ENCODE measurements at regions not wholly inside any gene's neighbourhood (a gene's known extent, or its start where the extent isn't known, plus 50 kb on each side); places are given as distances from the start of the nearest gene placed in this dataset.

DNA sequence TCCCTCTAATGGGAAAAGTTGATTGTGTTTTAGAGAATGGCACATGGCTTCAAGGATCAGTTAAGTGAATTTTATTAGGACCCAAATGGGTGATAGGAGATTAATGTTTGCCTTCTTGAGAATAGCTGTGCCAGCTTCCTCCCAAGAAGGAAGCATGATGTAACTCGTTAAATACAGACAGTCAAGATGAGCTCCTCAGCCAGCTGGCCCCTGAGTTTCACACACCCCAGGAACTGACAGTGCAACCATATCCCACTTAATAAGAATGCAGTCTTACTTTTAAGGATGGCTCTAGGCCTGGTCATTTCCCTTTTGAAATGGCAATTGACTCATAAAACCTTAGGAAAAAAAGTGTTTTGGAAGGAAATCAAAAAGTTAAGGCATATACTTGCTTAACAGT lies 472.8 kb upstream of the KCNMB2 start:
- H3K4me3 ChIP-seq (ENCODE audit: low read depth, low read length), result no peak overlapping the region
- TF ChIP-seq, protein P1, sequence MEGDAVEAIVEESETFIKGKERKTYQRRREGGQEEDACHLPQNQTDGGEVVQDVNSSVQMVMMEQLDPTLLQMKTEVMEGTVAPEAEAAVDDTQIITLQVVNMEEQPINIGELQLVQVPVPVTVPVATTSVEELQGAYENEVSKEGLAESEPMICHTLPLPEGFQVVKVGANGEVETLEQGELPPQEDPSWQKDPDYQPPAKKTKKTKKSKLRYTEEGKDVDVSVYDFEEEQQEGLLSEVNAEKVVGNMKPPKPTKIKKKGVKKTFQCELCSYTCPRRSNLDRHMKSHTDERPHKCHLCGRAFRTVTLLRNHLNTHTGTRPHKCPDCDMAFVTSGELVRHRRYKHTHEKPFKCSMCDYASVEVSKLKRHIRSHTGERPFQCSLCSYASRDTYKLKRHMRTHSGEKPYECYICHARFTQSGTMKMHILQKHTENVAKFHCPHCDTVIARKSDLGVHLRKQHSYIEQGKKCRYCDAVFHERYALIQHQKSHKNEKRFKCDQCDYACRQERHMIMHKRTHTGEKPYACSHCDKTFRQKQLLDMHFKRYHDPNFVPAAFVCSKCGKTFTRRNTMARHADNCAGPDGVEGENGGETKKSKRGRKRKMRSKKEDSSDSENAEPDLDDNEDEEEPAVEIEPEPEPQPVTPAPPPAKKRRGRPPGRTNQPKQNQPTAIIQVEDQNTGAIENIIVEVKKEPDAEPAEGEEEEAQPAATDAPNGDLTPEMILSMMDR (IDR thresholded peaks at IDR 0.05; ENCODE audit: low read depth, low read length), result no peak

DNA sequence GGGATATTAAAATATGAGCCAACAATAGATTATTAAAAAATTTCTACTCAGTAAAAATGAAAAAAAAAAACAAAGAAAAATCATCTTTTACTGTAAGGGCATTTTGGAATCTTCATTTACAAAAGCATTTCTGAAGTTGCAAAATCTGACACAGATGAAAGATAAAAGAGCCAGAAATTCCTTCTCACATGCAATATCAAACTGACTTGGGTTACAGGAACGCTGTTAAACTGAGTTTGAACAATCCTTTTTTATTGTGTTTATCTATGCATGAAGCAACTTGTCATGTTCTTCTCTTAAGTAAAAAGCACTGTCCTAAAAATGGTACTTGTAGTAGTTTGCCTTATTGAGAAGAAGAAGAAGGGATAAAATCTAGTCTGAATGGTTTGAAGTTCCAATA lies 468.5 kb upstream of the KCNMB2 start:
- TF ChIP-seq, protein P1 (IDR thresholded peaks at IDR 0.05; ENCODE audit: low read depth, low read length), result no peak
- no peak overlapping the region for H3K4me3 ChIP-seq (ENCODE audit: low read depth, low read length)

DNA sequence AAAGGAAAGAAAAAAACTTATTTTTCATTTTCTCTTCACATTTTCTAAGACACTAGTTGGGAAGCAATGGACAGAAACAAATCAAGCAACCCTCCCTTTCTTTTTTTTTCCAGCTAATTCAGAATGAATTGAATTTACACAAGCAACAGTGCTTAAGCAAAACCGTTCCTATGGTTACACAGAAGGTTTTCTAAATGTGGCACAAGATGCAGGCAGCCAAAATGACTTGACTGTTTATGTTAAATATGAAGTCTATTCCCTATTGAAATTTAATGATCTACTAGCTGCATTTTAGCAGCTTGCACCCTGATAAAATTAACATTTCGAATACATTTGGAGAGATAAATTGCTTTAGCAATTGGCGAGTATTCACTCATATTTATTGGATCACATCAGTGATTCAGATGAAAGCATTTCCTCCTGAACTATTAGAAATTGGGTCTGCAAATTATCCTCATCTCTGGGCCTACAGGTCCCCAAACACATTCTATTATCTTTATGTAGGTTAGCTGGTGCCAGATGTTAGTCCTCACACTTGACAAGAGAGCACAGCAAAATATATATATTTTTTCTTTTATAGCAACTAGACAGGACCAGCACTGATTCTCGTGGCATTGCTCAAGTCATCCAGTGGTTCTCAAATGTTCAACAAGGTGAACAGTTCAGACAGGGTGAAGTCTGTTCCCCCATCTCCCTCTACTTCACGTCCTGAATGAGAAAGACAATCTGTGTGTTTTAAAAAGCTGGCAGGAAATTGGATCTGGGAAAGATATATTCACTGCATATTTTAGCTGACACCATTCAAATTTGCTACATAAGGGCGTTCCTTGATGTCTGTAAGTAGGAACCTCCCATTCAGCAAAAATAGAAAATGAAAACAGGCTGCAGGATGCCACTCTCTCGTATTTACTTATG lies 463.6 kb upstream of the KCNMB2 start:
- TF ChIP-seq, protein P1 (IDR thresholded peaks at IDR 0.05; ENCODE audit: low read depth, low read length), result no peak
- no peak overlapping the region for H3K4me3 ChIP-seq (ENCODE audit: low read depth, low read length)

DNA sequence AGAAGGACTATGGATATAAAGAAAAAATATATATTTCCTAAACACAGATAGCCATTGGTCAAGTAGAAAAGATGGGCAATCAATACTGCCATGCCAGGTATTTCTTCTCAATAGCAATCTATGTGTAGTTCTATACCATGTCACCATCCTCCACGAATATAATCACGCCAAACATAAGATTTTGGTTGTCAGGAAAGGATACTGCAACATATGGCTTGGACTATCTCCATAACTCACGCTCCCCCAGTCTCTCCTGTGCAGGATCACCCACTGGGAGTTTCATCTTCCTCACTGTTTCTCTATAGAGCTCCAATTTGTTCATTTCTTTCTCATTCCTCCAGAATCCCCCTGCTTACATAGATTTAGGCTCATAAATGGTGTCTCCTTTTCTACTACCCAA lies 462.9 kb upstream of the KCNMB2 start:
- TF ChIP-seq, protein P1 (IDR thresholded peaks at IDR 0.05; ENCODE audit: low read depth, low read length), result no peak

DNA sequence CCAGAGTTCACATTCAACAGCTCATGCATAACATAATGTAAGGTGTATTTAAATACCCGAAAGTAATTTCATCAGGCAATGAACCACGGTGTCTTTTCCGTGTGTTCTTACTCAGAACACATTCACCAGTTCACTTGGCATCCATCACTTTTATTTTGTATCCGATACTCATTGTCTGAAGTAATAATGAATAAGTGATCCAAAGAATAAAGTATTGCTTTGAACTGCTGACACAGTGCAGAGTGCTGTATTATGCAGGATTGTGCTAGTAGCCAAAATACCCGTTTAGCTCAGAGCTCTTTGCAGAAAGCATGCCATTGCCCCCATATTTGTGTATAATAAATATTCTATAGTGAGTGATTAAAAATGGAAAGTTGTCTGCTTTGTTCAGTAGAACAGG lies 460.9 kb upstream of the KCNMB2 start:
- no peak overlapping the region for H3K4me3 ChIP-seq (ENCODE audit: low read depth, low read length)
- TF ChIP-seq, protein P1 (IDR thresholded peaks at IDR 0.05; ENCODE audit: low read depth, low read length), result no peak

More for the DNA sequence above, 462.9 kb upstream of the KCNMB2 start:
- no peak overlapping the region for H3K4me3 ChIP-seq (ENCODE audit: low read depth, low read length)

DNA sequence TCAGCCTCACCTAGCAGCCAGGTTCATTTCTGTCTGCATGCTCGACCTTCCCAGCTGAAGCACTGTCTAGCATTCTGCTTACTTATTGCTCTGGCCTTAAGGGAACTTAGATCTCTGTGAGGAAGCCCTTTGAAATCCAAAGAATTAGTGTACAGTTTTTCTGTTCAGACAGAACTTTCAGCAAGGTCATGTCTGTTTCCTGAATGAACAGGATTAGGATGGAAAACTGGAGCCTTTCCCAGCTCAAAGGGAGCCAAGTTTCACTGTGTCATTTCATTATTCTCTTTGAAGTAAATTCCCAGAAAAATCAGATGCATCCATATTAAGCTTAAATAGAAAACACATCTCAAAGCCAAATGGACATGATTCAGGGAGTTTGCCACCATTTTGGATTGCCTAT lies 457.3 kb upstream of the KCNMB2 start:
- TF ChIP-seq, protein P1 (IDR thresholded peaks at IDR 0.05; ENCODE audit: low read depth, low read length), result no peak
- H3K4me3 ChIP-seq (ENCODE audit: low read depth, low read length), result no peak overlapping the region

DNA sequence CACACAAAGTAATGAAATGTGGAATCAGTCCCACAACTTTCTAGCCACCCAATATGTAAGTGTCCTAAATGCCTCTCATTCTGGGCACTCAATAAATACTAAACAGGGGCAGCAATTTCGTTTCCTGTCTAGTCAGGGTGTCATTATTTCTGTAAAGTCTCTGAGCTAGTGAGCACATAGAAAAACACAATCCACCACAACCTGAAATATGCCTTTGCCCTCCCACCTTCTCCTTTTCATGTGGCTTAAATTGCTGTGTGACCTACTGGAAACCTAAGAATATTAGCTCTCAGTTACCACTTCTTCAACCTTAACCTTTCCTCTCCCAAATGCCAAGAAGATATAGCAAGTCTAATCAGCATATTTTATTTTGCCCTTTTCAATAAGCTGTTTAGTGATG lies 456.3 kb upstream of the KCNMB2 start:
- TF ChIP-seq, protein P1 (IDR thresholded peaks at IDR 0.05; ENCODE audit: low read depth, low read length), result no peak
- H3K4me3 ChIP-seq (ENCODE audit: low read depth, low read length), result no peak overlapping the region

Data from WI38 (cell line).